MCF 10A (cell line): ENCODE measurements at regions not wholly inside any gene's neighbourhood (a gene's known extent, or its start where the extent isn't known, plus 50 kb on each side); places are given as distances from the start of the nearest gene placed in this dataset.

ENCODE experiments used
- BruUV-seq: library from RNA; stranded (reverse); fragments of 400-500 nt; replicated peaks from 2 replicates; lab custom pipeline; 2021; lab: Mats Ljungman, UMichigan
- CTCF ChIA-PET: fragments of 300-600 bp; sonication (Branson Sonifier 250); formaldehyde crosslinking; extraction: SDS; loops from one replicate; lab custom pipeline; 2021; ENCODE audit warnings: antibody characterized with exemption, inconsistent platforms; lab: Yijun Ruan, JAX
- POLR2A ChIA-PET: fragments of 300-600, 350-650 bp; sonication (Branson Sonifier 250); formaldehyde crosslinking; extraction: SDS; loops from one replicate; lab custom pipeline; 2020; ENCODE audit warnings: antibody characterized with exemption, inconsistent platforms; lab: Yijun Ruan, JAX
- DNase-seq: peaks from one replicate; pipeline ENCODE4 v3.0.0-alpha.2; 2018; ENCODE audit not compliant: unreplicated experiment
- H3K27ac Mint-ChIP-seq: one replicate; pipeline ENCODE4 v1.8.0; 2022; ENCODE audit warnings: mild to moderate bottlenecking, low read depth, mixed read lengths; ENCODE audit not compliant: unreplicated experiment
- H3K27me3 Mint-ChIP-seq: one replicate; pipeline ENCODE4 v1.8.0; 2022; ENCODE audit warnings: mixed read lengths; ENCODE audit not compliant: insufficient read depth, unreplicated experiment
- H3K36me3 Mint-ChIP-seq: one replicate; pipeline ENCODE4 v1.8.0; 2022; ENCODE audit warnings: mild to moderate bottlenecking, moderate library complexity, mixed read lengths; ENCODE audit not compliant: insufficient read depth, unreplicated experiment
- H3K4me1 Mint-ChIP-seq: one replicate; pipeline ENCODE4 v1.8.0; 2022; ENCODE audit warnings: mixed read lengths; ENCODE audit not compliant: insufficient read depth, unreplicated experiment
- H3K4me3 Mint-ChIP-seq: one replicate; pipeline ENCODE4 v1.8.0; 2022; ENCODE audit warnings: mild to moderate bottlenecking, moderate library complexity, mixed read lengths; ENCODE audit not compliant: unreplicated experiment
- H3K9me3 Mint-ChIP-seq: one replicate; pipeline ENCODE4 v1.8.0; 2022; ENCODE audit warnings: mixed read lengths; ENCODE audit not compliant: unreplicated experiment
- CTCF ChIP-seq: fragments of 200-600 bp; IDR thresholded peaks from one replicate; pipeline ENCODE4 v1.8.0; 2022; ENCODE audit warnings: antibody characterized with exemption, mild to moderate bottlenecking; ENCODE audit not compliant: unreplicated experiment
- intact Hi-C: fragments of 100-400 bp; cut with micrococcal nuclease; formaldehyde crosslinking; loops from 2 replicates; pipeline ENCODE4 v1.14.1; 2022

- no peak for TF ChIP-seq CTCF
- Mint-ChIP-seq H3K4me3 (no peak overlapping the region), H3K27me3 (no peaks in the 10 kb centered on the region), H3K27ac (no peak overlapping the region), H3K36me3 (no peaks in the 10 kb centered on the region), H3K9me3 (no peaks in the 10 kb centered on the region), H3K4me1 (no peaks in the 10 kb centered on the region)
- ChIA-PET POLR2A (interaction anchor here (0.6 kb wide), 1 partner anchor 17 kb away, joined by 3 read pairs; no protein-coding TSS in a partner anchor), CTCF (interaction anchor here (0.7 kb wide), 1 partner anchor 89 kb away, joined by 3 read pairs; no protein-coding TSS in a partner anchor)
- no TSS peak for BruUV-seq
- intact Hi-C loops = no loop called here
- no peak for DNase-seq
Observed at GRCh38 chr6:87995461-87995860, 52.2 kb upstream of the SPACA1 start.

DNA sequence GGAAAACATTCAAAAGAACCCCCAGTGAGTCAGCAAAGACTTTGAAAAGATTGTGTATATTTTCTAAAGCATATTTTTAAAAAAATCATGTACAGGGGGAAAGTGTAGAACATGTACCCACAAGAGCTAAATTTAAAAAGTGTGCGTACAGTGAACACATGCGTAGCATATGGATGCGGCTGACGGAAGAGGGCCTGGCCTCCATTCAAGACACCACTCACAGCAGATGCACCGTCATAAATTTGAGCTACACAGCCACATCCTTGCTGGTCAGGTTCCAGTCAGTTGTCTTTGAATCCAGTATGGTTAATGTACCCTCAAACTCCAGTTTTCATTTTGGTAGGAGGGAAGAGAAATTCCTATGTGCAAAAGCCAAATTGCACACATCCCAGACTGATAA lies 54.3 kb upstream of the SPACA1 start:
- TF ChIP-seq CTCF = no peak
- ChIA-PET POLR2A (no interaction called here), CTCF (interaction anchor here (0.6 to 0.8 kb wide), 2 partner anchors 185 to 846 kb away, joined by 3 to 4 read pairs; no protein-coding TSS in a partner anchor)
- Mint-ChIP-seq H3K36me3 (no peaks in the 10 kb centered on the region), H3K27me3 (no peaks in the 10 kb centered on the region), H3K27ac (no peak overlapping the region), H3K9me3 (no peaks in the 10 kb centered on the region), H3K4me3 (no peak overlapping the region), H3K4me1 (no peaks in the 10 kb centered on the region)
- no peak for DNase-seq
- intact Hi-C loops = no loop called here
- no TSS peak for BruUV-seq

DNA sequence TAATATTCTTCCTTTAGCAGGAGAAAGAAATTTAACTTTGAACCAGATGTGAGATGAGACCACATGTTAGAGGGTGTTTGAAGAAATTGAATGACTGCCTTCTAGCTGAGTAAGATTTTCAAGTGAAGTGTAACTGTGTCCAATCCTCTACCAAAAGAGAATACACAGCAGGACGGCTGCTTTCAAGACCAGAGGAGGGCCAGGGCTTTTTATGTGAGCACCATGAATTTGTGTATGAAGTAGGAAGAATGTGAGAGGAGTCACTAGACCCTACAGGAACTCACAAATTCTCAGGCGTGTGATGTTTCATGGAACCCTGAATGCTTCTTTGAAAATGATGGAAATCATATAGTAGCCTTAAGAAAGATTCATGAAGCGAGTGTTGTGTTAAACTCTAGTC lies 56.8 kb upstream of the SPACA1 start:
- Mint-ChIP-seq H3K36me3 (no peaks in the 10 kb centered on the region), H3K4me1 (no peaks in the 10 kb centered on the region), H3K4me3 (no peak overlapping the region), H3K27ac (no peak overlapping the region), H3K9me3 (no peaks in the 10 kb centered on the region), H3K27me3 (no peaks in the 10 kb centered on the region)
- no TSS peak for BruUV-seq
- DNase-seq = no peak
- intact Hi-C loops = no loop called here
- no peak for TF ChIP-seq CTCF
- CTCF ChIA-PET = no interaction called here
- POLR2A ChIA-PET = no interaction called here

- Mint-ChIP-seq H3K9me3 (no peaks in the 10 kb centered on the region), H3K4me3 (no peak overlapping the region), H3K27me3 (peaks cover 35% of the 10 kb centered on the region), H3K27ac (no peak overlapping the region), H3K4me1 (no peaks in the 10 kb centered on the region), H3K36me3 (no peaks in the 10 kb centered on the region)
- no peak for TF ChIP-seq CTCF
- POLR2A ChIA-PET = no interaction called here
- intact Hi-C loops = no loop called here
- BruUV-seq = no TSS peak
- DNase-seq = peak; percentile 5
- CTCF ChIA-PET = interaction anchor here (0.8 kb wide), 1 partner anchor 24 kb away, joined by 3 read pairs; no protein-coding TSS in a partner anchor
Observed at GRCh38 chr6:87982134-87982533, 65.5 kb upstream of the SPACA1 start.
